ENCODE measurements at regions not wholly inside any gene's neighbourhood (a gene's known extent, or its start where the extent isn't known, plus 50 kb on each side); places are given as distances from the start of the nearest gene placed in this dataset.
A peak's percentile ranks its signal among the peaks of the same experiment; 100 is the strongest.

DNA sequence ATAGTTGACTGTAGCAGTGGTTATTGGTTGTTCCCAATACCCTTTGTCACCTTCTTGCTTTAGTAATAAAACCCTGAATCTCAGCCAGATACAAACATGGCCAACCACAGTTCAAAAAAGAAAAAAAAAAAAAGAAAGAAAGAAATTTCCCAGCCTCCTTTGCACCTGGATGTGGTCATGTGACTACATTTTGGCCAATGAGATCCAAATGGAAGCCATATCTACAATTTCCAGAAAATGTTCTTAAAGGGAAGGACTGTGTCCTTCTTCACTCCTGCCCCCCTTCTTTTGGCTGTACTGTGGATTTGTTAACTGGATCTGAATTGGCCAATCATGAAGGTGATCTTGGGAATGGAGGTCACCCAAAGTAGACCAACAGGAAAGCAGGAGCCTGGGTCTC, 141.9 kb downstream of the SOX9 start:
- no peak for DNase-seq

DNA sequence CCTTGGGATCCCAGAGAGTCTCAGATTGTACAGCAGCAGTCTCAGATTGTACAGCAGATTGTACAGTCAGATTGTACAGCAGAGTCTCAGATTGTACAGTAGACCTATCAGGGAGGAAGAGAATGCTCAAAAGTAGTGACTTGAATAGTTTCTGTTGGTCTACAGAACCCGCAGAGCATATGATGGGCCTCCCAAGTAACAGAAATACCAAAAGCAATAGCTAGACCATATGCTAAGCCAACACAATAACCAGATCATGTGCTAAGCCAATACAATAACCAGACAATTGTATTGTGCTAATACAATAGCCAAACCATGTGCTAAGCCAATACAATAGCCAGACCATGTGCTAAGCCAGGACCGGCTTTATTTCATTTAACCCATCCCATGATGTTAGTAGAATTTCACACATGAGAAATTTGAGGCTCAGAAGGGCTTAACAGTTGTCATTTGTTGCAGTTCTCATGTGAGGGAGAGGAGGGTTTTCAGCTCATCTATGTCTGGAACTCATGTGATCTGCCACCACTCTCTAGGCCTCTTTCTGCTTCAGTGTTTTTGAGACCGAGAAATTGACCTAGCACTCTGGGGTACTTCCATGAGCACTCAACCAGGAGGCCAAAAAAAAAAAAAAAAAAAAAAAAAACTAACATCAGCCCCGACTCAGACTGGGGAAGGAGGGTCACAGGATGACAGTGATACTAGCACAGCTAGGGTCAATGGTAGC, 144.0 kb downstream of the SOX9 start:
- DNase-seq, result peak; percentile 61

DNA sequence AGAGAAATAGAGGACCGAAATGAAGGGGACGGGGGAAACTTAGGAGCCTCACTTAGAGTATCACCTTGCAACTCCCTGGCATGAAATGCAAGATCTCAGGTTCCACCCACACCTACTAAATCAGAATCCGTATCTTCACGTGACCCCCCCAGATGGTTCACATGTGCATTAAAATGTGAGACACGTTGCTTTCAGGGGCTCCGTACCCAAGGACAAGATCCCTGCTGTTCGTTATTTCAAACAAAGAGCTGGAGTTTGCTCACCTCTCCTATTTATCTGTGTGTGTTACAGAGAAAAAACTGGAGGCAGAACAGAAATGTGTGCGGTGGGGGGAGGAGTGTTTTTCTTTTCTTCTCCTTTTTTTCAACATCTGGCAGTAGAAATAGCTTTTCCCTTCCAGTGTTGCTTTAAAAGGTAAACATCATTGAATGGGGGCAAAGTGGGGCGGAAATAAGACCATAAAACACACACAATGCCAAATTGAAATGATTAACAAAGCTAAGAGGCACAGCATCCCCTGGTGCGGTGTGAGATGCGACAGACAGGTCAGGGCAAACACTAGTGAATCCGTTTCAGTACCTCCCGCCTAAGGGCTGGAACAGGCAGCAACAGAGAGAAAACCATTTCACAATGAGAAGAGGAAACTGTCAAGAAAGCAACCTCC, 145.4 kb downstream of the SOX9 start:
- peak; percentile 95 for DNase-seq

DNA sequence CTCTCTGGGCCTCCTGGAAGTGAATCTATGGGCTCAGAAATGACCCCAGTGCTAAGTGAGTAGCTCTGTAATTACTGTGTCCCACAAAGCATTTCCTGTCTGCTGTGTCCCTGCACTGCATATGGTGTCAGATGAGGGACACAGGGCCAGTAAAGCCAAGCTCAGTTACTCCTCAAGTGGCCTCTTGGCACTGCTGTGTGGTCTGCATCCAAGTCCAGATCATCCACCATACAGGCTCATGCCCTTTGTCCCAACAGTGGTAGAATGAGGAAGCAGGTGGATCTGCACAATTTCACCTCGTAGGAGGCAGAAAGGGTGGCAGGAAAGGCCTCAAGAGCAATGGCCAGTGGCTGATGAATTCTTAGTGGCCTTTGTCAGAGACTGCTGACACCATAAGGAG, 146.8 kb downstream of the SOX9 start:
- no peak for DNase-seq

DNA sequence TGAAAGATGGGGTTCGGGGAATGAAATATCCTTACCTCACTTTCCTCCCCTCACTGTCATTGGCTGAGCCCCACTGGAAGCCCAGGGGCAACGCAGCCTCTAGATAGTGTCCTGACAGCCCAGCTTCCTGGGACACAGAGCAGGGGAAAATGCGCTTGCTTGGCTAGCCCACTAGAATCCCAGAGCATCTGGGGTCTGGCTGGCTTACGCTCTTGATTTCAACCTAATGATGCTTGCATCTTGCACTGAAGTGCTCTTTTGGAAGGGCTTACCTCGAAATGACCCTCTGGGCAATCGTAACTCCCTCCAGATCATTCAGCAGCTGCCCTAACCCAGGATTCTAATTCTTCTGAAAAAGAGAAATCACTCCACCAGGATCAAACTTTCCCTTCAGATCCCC, 147.6 kb downstream of the SOX9 start:
- no peak for DNase-seq

DNA sequence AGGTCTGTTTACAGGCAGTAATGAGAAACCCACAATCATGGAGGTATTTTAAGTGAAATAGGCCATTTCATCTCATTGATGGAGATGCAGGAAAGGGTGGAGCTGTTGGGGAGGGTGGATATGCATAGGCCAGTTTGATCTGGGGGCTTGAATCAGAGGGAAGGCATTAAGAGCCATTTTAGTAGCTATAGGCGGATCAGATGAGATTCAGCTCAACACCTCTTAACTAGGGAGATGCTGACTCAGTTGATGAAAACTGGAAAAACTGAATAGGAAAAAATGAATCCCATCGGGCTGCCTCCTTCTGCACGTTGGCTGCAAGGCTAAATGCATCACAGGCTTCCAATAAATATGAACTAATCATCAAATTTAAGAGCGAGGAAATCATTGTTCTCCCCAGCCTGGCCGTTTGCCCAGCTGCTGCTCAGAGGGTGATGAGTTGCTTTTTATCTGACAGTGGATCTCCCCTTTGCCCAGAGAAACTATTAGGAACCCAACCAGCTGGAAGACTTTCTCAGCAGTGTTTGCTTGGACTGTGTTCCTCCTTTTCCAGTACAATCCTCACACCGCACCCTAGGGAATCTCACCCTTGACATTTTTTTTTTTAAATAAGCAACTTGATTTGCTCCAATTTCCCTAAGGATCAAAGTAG, 149.6 kb downstream of the SOX9 start:
- peak; percentile 78 for DNase-seq

DNA sequence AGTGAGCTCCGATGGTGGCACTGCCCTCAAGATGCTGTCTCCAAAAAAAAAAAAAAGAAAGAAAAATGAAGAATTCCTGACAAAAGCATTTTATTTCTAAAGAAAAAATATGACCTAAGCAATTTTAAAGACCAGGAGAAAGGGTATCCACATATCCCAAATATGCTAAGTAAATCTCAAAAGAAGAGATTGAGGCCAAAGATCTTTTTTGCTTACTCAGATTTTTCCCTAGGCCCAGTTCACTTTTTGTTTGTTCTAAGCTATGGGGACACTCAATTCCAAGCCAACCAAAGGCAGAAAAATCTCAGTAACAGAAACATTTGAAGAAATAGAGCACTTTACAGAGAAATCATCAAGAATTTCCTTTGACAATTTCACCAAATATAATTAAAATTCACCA, 150.8 kb downstream of the SOX9 start:
- no peak for DNase-seq

DNA sequence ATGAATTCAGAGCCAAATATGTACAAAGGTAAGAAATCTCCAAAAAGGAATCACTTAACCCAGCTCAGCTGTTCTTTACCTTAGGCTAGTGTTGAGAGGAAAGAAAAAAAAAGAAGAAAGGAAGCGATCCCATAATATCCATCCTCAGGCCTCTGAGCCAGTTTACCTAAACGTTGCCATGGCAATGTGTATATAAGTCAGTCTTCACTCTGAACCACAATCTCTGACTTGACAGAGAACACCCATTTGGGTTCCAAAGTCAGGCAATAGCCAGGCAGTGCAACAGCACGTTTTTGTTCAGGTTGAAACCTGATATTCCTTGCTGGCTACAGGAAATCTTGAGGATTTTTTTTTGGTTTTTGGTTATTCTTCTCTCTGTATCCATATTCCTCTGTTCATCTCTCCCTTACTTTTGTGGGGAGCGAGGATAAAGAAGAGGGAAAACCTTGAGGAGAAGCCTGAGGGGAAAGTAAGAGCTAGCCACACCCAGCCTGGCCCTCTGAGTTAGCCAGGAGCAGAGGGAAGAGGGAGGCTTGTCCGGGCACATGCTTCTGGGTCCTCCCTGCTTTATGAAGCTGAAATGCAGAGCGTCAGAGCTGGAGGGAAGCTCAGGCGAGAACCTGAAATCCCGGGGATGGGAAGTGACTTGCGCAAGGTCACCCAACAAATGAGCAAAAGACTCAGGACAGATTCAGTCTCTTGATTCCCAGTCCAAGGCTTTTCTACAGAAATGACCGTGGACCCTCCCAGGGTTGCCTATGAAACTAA, 152.7 kb downstream of the SOX9 start:
- peak; percentile 57 for DNase-seq

DNA sequence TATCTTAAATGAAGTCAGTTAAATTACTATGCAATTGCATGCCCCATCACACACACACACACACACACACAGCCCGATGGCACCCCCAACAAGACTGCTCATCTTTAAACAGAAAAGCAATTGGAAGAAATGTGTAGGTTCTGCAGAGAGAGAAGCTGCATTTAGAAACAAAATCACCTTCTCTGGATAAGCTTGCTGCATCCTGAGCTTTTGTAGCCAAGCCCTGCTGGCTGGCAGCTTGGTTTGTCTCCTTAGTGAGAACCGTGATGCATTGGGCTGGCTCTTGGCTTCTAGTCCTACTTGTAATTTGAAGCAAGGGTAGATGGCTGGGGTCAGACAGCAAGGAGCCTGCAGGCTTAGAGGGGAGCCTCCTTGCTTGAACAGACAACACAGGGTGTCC, 153.8 kb downstream of the SOX9 start:
- DNase-seq, result no peak

DNA sequence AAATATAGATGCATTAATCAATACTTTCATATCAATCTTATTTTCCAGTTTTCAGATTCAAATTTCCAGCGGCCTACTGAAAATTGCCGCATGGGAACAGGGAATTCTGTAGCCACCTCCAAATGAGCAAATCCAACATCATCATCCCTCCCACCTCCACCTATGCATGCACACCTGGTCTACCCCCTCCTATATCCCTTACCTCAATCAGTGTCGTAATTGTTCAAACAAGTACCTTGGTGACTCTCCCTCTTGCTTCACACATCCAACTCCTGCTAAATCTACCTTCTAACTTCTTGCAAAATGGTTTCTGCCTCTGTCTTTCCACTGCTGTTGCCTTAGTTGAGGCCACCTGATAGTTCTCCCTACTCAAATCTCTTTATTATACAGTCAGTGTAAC, 160.1 kb downstream of the SOX9 start:
- no peak for DNase-seq

DNA sequence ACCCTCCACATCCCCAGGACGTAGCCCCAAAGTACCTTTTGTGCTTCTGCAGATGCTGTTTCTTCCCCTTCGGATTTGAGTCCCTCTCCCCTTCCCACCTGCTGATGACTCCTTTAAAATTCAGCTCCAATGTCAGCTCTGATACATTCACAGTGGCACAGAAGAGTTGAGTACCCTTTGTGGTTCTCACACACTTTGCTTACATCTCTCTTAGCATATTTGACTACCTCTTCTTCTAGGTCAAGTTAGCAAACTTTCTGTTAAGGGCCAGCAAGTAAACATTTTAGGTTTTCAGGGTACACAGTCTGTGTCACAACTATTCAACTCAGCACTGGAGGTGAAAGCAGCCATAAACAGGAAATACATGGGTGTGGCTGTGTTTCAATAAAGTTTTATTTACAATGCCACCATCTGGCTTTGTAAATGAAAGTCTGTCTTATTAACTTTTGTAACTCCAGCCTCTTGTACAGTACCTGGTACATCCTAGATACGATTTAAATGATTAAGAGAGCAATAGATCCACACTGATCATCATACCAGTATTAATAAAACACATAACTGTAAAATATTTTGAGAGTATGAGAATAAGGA, 161.7 kb downstream of the SOX9 start:
- no peak for DNase-seq

DNA sequence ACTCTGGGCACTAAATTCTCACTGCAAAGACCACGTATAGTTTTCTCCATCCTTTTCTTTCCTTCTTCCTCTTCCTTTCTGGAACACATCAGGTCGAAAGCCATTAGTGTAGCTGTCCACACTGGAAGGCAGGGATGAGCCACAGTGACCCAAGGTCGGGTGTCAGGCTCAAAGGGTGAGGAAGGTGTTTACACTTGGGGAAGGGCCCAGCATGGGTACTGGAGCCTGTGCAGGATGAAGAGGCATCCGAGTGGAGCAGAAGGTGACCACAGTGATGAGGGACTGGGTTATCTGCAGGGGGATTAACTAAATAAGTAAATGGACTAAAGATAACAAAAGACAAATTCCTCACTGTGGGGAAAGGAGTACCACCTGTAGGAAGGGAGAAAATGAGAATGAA, 164.0 kb downstream of the SOX9 start:
- no peak for DNase-seq

DNA sequence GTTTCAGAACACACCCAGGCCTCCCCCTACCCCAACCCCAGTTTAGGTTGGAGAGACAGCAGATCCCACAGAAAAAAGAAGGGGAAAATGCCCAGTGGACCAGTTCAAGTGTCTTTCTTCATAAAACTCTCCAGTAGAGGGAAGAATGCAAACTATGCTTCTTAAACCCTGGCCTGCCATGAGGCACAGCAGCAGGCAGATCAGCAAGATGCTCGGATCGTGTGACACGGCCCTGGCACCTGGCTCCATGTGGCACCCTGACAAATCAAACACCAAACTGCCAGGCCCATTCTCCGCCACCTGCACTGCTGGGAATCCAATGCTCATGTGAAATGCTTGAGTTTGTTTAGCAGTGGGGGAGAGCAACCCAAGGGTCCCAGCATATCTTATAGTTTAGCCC, 166.8 kb downstream of the SOX9 start:
- peak; percentile 91 for DNase-seq

DNA sequence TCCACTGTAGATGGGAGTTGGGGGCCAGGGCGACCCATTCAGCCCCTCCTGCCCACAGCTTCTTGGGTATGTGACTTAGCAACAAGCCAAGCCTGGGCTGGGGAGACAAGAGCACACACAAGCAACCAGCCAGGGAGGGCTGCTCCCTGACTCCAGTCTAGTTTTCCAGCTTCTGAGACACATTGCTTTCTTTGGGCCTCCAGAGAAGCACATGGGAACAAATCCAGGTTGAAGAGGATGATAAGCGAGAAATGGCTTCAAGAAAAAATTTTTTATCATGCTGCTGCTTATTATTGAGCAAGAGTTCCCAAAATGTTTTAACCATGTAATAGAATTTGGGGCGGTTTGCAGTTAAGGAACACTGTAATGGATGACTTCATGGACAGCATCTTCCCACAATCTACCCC, 173.7 kb downstream of the SOX9 start:
- DNase-seq, result no peak

DNA sequence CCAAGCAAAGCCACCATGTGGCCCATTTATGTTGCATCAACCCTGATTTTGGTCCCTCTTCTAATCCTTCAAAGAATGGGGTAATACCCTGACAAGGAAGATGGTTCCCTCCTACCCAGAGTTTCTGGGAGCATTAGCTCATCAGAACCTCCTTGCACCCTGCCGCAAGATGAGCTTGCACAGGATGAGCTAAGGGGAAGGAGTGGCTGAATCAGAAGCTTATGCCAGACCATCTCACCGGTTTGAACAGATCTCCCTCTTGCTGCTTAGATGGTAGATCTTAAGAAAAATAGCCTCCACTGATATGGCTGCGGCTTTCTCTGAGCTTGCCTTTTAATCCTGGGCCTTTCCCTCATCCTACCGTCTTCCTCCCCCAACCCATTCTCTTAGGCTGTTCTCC, 175.1 kb downstream of the SOX9 start:
- no peak for DNase-seq

DNA sequence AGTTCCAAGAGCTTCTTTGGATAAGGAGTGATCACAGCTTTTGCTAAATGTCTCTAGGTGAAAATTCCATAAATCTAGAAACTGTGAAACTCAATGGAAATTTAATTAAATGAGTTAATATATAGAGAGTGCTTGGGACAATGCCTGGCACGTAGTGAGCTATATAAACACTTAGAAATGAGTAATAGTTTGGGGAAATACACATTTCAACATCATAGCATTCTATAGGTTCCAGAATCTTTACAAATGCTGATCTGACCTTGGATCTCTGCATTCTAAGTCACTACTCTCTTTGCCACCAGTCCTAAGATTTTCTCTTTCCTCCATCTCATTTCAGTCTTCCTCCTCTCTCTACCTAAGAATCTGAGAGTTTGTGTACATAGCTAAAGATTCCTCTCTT, 175.6 kb downstream of the SOX9 start:
- no peak for DNase-seq

DNA sequence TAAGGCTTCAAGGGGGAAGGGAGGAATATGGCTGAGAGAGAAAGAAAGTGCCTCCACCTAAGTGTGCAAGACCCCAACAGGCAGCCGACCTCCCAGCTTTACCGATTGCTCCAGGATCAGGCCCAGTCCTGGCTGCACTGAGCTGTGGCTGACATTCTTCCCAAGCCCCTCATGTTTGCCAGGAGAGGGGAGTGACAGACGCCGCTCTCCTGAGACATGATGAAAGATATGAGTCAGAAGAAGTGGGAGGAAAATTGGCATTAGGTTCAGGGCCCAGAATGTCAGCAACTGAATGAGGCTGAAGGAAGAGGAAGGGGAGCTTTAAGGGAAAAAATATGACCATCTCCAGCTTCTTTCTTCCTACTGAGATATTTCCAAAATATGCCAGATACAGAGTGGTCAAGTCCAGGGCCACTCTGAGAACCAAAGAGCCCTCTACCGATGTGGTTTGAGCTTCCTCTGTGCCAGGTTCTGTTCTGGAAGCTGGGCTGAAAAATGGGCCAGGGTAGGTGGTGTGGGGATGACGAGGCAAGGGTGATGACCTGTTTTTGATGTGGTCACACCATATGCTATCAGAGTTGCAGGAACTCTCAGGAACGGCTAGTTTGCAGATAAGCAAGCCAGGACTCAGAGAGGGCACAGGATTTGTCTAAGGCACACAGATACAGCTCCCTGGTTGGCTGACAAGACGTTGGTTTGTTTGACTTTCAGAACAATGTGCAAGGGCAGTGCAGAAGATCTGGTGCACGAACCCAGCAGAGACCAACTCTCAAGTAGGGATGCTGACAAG, 176.7 kb downstream of the SOX9 start:
- peak; percentile 9 for DNase-seq

DNA sequence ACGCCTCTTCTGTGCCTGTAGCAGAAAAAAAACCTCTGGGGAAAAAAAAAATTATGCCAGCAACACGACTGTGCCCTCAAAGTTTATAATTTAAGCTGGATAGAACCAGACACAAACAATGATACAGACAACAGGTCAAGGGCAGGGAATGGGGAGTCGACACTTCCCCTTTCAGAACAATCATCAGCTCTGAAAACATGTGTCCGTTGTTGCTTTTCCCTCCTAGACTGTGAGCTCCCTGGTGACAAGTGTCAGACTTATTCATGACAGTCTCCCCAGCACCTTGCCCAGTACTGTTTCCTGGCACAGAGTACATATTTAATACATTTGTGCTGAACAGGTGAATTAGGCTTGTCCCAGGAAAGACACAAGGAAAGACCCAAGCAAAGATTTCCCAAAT, 178.3 kb downstream of the SOX9 start:
- DNase-seq, result no peak

DNA sequence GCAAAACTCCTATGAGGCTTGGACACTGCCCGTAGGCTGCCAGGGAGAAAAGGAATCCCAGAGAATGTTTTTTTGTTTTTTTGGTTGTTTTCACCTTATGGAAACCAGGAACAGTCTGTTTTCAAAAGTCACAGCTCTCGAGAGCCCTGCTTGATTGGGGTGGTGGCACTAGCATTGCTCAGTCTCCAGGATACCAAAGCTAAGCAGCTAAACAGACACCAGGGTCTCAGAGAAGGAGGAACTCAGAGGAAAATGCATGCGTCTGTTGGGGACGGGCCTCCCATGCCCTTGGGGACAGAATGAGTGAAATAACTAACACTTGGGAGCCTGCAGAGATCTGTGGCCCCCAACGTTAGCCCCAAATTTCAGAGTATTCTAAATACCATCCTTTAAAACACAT, 178.8 kb downstream of the SOX9 start:
- no peak for DNase-seq

DNA sequence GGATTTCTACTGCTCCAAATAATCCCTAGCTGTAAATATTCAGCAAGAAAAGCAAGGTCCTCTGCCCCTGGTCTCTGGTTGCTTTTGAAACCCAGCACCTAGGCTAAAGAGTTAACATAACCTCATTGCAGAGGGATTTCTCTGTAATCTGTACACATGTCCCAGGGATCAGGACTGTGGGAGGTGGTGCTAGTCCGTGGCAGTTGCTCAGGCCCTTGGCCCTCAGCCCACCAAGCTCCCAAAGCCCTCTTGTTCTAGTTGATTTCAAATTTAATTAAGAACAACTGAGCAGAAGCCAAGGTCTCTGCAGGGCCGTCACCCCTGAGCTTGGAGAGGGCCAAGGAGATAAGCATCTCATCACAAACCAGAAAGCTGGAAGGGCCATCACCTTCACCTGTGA, 181.1 kb downstream of the SOX9 start:
- DNase-seq, result no peak

DNA sequence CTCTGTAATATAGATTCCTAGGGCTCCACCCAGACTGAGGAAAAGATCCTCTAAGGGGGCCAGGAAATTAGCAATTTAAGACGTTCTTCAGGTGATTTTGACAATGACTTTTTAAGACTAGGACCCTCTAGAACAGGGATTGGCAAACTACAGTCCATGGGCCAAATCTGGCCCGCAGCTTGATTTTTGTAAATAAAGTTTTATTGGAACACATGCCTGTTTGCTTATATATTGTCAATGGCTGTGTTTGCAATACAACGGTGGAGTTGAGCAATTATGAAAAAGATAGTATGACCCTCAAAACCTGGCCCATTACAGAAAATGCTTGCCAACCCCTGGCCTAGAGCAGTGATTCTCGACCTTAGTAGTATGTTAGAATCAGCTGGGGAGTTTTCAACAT, 181.9 kb downstream of the SOX9 start:
- DNase-seq, result no peak
